HG03066 (cell line): ENCODE measurements at regions not wholly inside any gene's neighbourhood (a gene's known extent, or its start where the extent isn't known, plus 50 kb on each side); places are given as distances from the start of the nearest gene placed in this dataset.
"Not testable (repeated sequence)": the region's sequence is repeated elsewhere in the genome, so short reads cannot be mapped to it uniquely, and the experiment has no call there.

Experiments
- ATAC-seq: cut with Tn5 transposase; IDR thresholded peaks from one replicate; pipeline ENCODE4 v1.9.1; 2021; ENCODE audit warnings: low read depth; ENCODE audit not compliant: unreplicated experiment

- ATAC-seq, result not testable (repeated sequence)
Measured at GRCh38 chr13:44628826-44629225, 52.7 kb upstream of the TSC22D1 start.

GRCh38 chr13:44627441-44627840 is 51.3 kb upstream of the TSC22D1 start:
- no peak for ATAC-seq

- ATAC-seq, result no peak
Measured at GRCh38 chr13:44626176-44626575, 50.0 kb upstream of the TSC22D1 start.
